GM23338 (cell line): ENCODE measurements at regions not wholly inside any gene's neighbourhood (a gene's known extent, or its start where the extent isn't known, plus 50 kb on each side); places are given as distances from the start of the nearest gene placed in this dataset.

Experiments
- ATAC-seq: fragments of 200-7000 bp; cut with Tn5 transposase; 3 replicates; pipeline ENCODE4 v1.9.1; 2020
- DNase-seq: peaks from one replicate; pipeline ENCODE4 v3.0.0-alpha.2; 2015; ENCODE audit warnings: low spot score
- H2AFZ ChIP-seq: fragments of 200-600 bp; sonication (generic); 2 replicates; pipeline ENCODE4 v1.8.0; 2016; ENCODE audit warnings: antibody characterized with exemption, mild to moderate bottlenecking, moderate library complexity
- H3F3A ChIP-seq: fragments of 200-600 bp; sonication (generic); replicated peaks from 2 replicates; pipeline ENCODE4 v1.8.0; 2017; ENCODE audit warnings: antibody characterized with exemption, mixed run types, low read depth
- H3K27ac ChIP-seq: fragments of 200-600 bp; sonication (generic); 2 replicates; pipeline ENCODE4 v1.6.1; 2016; ENCODE audit warnings: low read depth
- H3K27me3 ChIP-seq: fragments of 200-600 bp; sonication (generic); 2 replicates; pipeline ENCODE4 v1.8.0; 2016; ENCODE audit warnings: mild to moderate bottlenecking, mixed run types, moderate library complexity; ENCODE audit not compliant: insufficient read depth
- H3K36me3 ChIP-seq: fragments of 200-600 bp; sonication (generic); 2 replicates; pipeline ENCODE4 v1.8.0; 2016; ENCODE audit warnings: mild to moderate bottlenecking; ENCODE audit not compliant: insufficient read depth
- H3K4me1 ChIP-seq: fragments of 200-600 bp; sonication (generic); 2 replicates; pipeline ENCODE4 v1.8.0; 2016; ENCODE audit warnings: mild to moderate bottlenecking, moderate library complexity; ENCODE audit not compliant: insufficient read depth
- H3K4me2 ChIP-seq: fragments of 200-600 bp; sonication (generic); 2 replicates; pipeline ENCODE4 v1.7.1; 2017; ENCODE audit warnings: mixed run types
- H3K4me3 ChIP-seq: fragments of 200-600 bp; sonication (generic); 2 replicates; pipeline ENCODE4 v1.6.1; 2016; ENCODE audit warnings: mixed run types
- H3K79me2 ChIP-seq: fragments of 200-600 bp; sonication (generic); replicated peaks from 2 replicates; pipeline ENCODE4 v1.8.0; 2017; ENCODE audit warnings: mild to moderate bottlenecking; ENCODE audit not compliant: insufficient read depth
- H3K9me2 ChIP-seq: fragments of 200-600 bp; sonication (generic); 2 replicates; pipeline ENCODE4 v1.8.0; 2017; ENCODE audit not compliant: insufficient read depth
- H4K20me1 ChIP-seq: fragments of 200-600 bp; sonication (generic); replicated peaks from 2 replicates; pipeline ENCODE4 v1.8.0; 2017; ENCODE audit warnings: mild to moderate bottlenecking; ENCODE audit not compliant: insufficient read depth
- H3K27ac Mint-ChIP-seq: 2 replicates; pipeline ENCODE4 v1.8.0; 2020; ENCODE audit warnings: inconsistent platforms, mild to moderate bottlenecking, moderate library complexity, mixed read lengths
- H3K27me3 Mint-ChIP-seq: 3 replicates; pipeline ENCODE4 v1.8.0; 2022; ENCODE audit warnings: low read depth, mild to moderate bottlenecking, moderate library complexity, mixed read lengths, inconsistent platforms; ENCODE audit not compliant: insufficient read depth, poor library complexity
- H3K36me3 Mint-ChIP-seq: 3 replicates; pipeline ENCODE4 v1.8.0; 2021; ENCODE audit warnings: low read depth, mild to moderate bottlenecking, inconsistent platforms, moderate library complexity, mixed read lengths
- H3K4me1 Mint-ChIP-seq: 3 replicates; pipeline ENCODE4 v1.8.0; 2020; ENCODE audit warnings: mild to moderate bottlenecking, inconsistent platforms, mixed read lengths
- H3K4me3 Mint-ChIP-seq: 3 replicates; pipeline ENCODE4 v1.8.0; 2021; ENCODE audit warnings: moderate library complexity, mild to moderate bottlenecking, inconsistent platforms, mixed read lengths
- H3K9me3 Mint-ChIP-seq: 3 replicates; pipeline ENCODE4 v1.8.0; 2020; ENCODE audit warnings: moderate library complexity, mild to moderate bottlenecking, inconsistent platforms, mixed read lengths
- CTCF ChIP-seq, 2 experiments: fragments of 200-600 bp in 1 of 2; sonication (generic) in 1 of 2; conservative IDR thresholded peaks; 2 replicates each; pipeline versions ENCODE4 v1.5.1 to v1.6.1; 2016 to 2017; ENCODE audit warnings: antibody characterized with exemption in 2 of 2, low read depth in 2 of 2, mild to moderate bottlenecking in 2 of 2, moderate library complexity in 1 of 2
- REST ChIP-seq: IDR thresholded peaks from one replicate; pipeline ENCODE4 v1.6.1; 2018; ENCODE audit warnings: antibody characterized with exemption; ENCODE audit not compliant: unreplicated experiment
- ZNF114 ChIP-seq: fragments of 250-450 bp; sonication (Bioruptor Pico); IDR thresholded peaks from 2 replicates; pipeline ENCODE4 v1.5.0; 2020; ENCODE audit warnings: mild to moderate bottlenecking, moderate library complexity
- ZNF331 ChIP-seq: fragments of 250-450 bp; sonication (Bioruptor Pico); IDR thresholded peaks from 2 replicates; pipeline ENCODE4 v1.5.0; 2020; ENCODE audit warnings: low read depth, mild to moderate bottlenecking, moderate library complexity
- TF ChIP-seq, protein P1 (sequence below): fragments of 250-450 bp; sonication (Bioruptor Pico); IDR thresholded peaks from 2 replicates; pipeline ENCODE4 v1.5.0; 2020; ENCODE audit warnings: mild to moderate bottlenecking, moderate library complexity

GRCh38 chr14:98542316-98542715 lies 729.7 kb downstream of the BCL11B start (continued):
- TF ChIP-seq, protein P1, sequence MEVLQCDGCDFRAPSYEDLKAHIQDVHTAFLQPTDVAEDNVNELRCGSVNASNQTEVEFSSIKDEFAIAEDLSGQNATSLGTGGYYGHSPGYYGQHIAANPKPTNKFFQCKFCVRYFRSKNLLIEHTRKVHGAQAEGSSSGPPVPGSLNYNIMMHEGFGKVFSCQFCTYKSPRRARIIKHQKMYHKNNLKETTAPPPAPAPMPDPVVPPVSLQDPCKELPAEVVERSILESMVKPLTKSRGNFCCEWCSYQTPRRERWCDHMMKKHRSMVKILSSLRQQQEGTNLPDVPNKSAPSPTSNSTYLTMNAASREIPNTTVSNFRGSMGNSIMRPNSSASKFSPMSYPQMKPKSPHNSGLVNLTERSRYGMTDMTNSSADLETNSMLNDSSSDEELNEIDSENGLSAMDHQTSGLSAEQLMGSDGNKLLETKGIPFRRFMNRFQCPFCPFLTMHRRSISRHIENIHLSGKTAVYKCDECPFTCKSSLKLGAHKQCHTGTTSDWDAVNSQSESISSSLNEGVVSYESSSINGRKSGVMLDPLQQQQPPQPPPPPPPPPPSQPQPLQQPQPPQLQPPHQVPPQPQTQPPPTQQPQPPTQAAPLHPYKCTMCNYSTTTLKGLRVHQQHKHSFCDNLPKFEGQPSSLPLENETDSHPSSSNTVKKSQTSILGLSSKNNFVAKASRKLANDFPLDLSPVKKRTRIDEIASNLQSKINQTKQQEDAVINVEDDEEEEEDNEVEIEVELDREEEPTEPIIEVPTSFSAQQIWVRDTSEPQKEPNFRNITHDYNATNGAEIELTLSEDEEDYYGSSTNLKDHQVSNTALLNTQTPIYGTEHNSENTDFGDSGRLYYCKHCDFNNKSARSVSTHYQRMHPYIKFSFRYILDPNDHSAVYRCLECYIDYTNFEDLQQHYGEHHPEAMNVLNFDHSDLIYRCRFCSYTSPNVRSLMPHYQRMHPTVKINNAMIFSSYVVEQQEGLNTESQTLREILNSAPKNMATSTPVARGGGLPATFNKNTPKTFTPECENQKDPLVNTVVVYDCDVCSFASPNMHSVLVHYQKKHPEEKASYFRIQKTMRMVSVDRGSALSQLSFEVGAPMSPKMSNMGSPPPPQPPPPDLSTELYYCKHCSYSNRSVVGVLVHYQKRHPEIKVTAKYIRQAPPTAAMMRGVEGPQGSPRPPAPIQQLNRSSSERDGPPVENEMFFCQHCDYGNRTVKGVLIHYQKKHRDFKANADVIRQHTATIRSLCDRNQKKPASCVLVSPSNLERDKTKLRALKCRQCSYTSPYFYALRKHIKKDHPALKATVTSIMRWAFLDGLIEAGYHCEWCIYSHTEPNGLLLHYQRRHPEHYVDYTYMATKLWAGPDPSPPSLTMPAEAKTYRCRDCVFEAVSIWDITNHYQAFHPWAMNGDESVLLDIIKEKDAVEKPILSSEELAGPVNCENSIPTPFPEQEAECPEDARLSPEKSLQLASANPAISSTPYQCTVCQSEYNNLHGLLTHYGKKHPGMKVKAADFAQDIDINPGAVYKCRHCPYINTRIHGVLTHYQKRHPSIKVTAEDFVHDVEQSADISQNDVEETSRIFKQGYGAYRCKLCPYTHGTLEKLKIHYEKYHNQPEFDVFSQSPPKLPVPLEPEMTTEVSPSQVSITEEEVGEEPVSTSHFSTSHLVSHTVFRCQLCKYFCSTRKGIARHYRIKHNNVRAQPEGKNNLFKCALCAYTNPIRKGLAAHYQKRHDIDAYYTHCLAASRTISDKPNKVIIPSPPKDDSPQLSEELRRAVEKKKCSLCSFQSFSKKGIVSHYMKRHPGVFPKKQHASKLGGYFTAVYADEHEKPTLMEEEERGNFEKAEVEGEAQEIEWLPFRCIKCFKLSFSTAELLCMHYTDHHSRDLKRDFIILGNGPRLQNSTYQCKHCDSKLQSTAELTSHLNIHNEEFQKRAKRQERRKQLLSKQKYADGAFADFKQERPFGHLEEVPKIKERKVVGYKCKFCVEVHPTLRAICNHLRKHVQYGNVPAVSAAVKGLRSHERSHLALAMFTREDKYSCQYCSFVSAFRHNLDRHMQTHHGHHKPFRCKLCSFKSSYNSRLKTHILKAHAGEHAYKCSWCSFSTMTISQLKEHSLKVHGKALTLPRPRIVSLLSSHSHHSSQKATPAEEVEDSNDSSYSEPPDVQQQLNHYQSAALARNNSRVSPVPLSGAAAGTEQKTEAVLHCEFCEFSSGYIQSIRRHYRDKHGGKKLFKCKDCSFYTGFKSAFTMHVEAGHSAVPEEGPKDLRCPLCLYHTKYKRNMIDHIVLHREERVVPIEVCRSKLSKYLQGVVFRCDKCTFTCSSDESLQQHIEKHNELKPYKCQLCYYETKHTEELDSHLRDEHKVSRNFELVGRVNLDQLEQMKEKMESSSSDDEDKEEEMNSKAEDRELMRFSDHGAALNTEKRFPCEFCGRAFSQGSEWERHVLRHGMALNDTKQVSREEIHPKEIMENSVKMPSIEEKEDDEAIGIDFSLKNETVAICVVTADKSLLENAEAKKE (CRISPR knock-in tag): no peak
- no peak for TF ChIP-seq REST
- no peak for TF ChIP-seq ZNF331 (CRISPR knock-in tag)

- H3K9me2 ChIP-seq: no peaks in the 10 kb centered on the region
- H3K79me2 ChIP-seq: no peaks in the 10 kb centered on the region
- H3K4me2 ChIP-seq: no peak overlapping the region
- no peak overlapping the region for H3K27ac ChIP-seq
- Mint-ChIP-seq H3K4me1 (no peaks in the 10 kb centered on the region; the same call in 2 of the 3 replicates), H3K4me3 (no peak overlapping the region), H3K36me3 (no peaks in the 10 kb centered on the region), H3K27me3 (peaks cover 2% of the 10 kb centered on the region), H3K27ac (no peak overlapping the region), H3K9me3 (no peaks in the 10 kb centered on the region)
- DNase-seq (no peak), ATAC-seq (no peak)
- H4K20me1 ChIP-seq: no peaks in the 10 kb centered on the region
- no peak overlapping the region for H2AFZ ChIP-seq
- no peak overlapping the region for H3K4me3 ChIP-seq
- no peaks in the 10 kb centered on the region for H3K36me3 ChIP-seq
- H3K4me1 ChIP-seq: no peaks in the 10 kb centered on the region
- H3K27me3 ChIP-seq: no peaks in the 10 kb centered on the region
- H3F3A ChIP-seq: no peaks in the 10 kb centered on the region
- no peak for TF ChIP-seq ZNF114 (CRISPR knock-in tag)
- no peak for TF ChIP-seq CTCF (conservative IDR thresholded peaks at IDR 0.05; ENCODE audit: low read depth in 2 of 2)
Observed at GRCh38 chr14:98543074-98543473, 728.9 kb downstream of the BCL11B start.
